ENCODE measurements at regions not wholly inside any gene's neighbourhood (a gene's known extent, or its start where the extent isn't known, plus 50 kb on each side); places are given as distances from the start of the nearest gene placed in this dataset.

GRCh38 chr2:41597680-41598079 is 450.1 kb upstream of the PKDCC start:
- TF ChIP-seq CTCF (conservative IDR thresholded peaks at IDR 0.05), result no peak
- no peak for TF ChIP-seq ZFX (IDR thresholded peaks at IDR 0.05)
